ENCODE measurements at regions not wholly inside any gene's neighbourhood (a gene's known extent, or its start where the extent isn't known, plus 50 kb on each side); places are given as distances from the start of the nearest gene placed in this dataset.
"Not testable (repeated sequence)": the region's sequence is repeated elsewhere in the genome, so short reads cannot be mapped to it uniquely, and the experiment has no call there.

DNA sequence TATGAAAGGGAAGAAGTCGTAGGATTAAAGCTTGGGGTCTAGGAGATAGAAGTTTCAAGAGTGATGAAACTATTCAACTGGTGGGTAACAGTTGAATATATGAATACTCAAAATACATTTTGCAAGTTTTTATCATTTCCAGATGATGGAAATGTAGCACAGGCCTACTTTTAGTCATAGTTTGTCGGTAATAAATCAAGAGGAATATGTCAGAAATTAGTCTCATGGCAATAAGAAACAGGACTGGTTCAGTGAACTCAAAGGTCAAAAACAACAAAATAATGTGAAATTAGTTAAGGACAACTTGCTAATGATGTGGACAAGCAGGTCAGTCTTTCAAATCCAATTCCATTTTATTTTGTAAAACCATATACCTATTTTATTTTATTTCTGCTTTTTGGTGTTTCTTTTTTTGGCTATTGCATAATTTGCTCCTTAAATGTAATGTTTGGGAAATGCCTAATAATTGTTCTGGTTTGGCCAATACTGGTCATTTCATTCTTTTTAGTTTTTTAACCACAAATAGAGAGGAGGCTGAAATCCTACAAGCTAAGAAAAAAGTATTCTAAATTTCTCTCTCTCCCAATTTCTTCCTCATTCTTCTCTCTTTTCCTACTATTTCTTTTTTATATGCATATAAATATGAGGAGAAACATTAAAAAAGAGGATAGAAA lies 195.2 kb upstream of the ARHGEF26 start:
- no peak for DNase-seq (ENCODE audit: low read depth in 1 of 2, low spot score in 1 of 2)
- Histone ChIP-seq H3K4me3 (no peak overlapping the region), H3K4me1 (ENCODE audit: low read depth) (no peaks in the 10 kb centered on the region), H3K27ac (no peak overlapping the region), H3K27me3 (no peaks in the 10 kb centered on the region), H3K9me3 (ENCODE audit: low read depth) (no peaks in the 10 kb centered on the region), H3K36me3 (no peaks in the 10 kb centered on the region)
- TF ChIP-seq, protein P1, sequence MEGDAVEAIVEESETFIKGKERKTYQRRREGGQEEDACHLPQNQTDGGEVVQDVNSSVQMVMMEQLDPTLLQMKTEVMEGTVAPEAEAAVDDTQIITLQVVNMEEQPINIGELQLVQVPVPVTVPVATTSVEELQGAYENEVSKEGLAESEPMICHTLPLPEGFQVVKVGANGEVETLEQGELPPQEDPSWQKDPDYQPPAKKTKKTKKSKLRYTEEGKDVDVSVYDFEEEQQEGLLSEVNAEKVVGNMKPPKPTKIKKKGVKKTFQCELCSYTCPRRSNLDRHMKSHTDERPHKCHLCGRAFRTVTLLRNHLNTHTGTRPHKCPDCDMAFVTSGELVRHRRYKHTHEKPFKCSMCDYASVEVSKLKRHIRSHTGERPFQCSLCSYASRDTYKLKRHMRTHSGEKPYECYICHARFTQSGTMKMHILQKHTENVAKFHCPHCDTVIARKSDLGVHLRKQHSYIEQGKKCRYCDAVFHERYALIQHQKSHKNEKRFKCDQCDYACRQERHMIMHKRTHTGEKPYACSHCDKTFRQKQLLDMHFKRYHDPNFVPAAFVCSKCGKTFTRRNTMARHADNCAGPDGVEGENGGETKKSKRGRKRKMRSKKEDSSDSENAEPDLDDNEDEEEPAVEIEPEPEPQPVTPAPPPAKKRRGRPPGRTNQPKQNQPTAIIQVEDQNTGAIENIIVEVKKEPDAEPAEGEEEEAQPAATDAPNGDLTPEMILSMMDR (IDR thresholded peaks at IDR 0.05; ENCODE audit: low read depth, low read length), result no peak

DNA sequence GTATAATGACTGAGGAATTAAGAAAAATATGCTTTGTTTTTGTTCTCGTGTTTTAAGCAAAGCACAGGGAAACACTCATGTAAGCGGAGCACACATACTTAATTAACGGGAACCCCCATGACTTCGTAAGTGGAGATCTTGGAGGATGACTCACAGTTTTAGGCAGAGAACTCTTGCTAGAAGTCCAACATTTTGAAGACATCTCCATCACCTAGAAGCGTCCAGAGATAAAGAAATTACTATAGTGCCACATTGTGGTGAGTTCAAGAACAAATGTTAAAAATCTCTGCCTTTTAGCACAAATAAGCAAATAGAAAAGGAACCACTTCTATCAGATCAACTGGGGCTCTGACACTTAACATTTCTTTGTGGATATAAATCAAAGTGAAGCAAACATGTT lies 194.1 kb upstream of the ARHGEF26 start:
- Histone ChIP-seq H3K27me3 (no peaks in the 10 kb centered on the region), H3K4me3 (no peak overlapping the region), H3K4me1 (ENCODE audit: low read depth) (no peaks in the 10 kb centered on the region), H3K9me3 (ENCODE audit: low read depth) (no peaks in the 10 kb centered on the region), H3K36me3 (no peaks in the 10 kb centered on the region), H3K27ac (no peak overlapping the region)
- peak in 1 of 2 donors; percentile 83 for DNase-seq (ENCODE audit: low read depth in 1 of 2, low spot score in 1 of 2)
- TF ChIP-seq, protein P1 (IDR thresholded peaks at IDR 0.05; ENCODE audit: low read depth, low read length), result peak; percentile 33

DNA sequence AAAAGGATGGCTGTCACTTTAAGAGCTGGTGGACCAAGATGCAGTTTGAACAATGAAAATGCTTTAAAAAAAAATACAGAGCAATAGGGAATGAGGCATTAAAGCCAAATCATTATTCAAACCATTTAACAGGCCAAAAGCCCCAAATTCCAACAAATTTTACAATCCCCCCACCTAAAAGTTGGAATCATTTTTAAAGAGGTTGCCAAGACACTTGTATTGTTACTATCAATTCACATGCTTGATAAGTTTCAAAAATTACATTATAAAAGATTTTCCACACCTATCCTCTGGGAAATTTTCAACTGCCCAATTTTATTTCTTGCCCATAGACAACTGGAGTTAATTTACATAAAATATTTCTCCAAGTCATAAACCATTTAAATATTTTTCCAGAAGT lies 192.3 kb upstream of the ARHGEF26 start:
- no peaks in the 10 kb centered on the region for H3K36me3 ChIP-seq
- no peak overlapping the region for H3K4me3 ChIP-seq
- no peak for DNase-seq (ENCODE audit: low read depth in 1 of 2, low spot score in 1 of 2)

DNA sequence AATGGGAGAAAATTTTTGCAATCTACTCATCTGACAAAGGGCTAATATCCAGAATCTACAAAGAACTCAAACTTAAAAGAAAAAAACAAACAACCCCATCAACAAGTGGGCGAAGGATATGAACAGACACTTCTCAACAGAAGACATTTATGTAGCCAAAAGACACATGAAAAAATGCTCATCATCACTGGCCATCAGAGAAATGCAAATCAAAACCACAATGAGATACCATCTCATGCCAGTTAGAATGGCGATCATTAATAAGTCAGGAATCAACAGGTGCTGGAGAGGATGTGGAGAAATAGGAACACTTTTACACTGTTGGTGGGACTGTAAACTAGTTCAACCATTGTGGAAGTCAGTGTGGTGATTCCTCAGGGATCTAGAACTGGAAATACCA lies 187.7 kb upstream of the ARHGEF26 start:
- not testable (repeated sequence) for H3K4me3 ChIP-seq; DNase-seq (ENCODE audit: low read depth in 1 of 2, low spot score in 1 of 2); H3K27me3 ChIP-seq; H3K36me3 ChIP-seq; H3K4me1 ChIP-seq (ENCODE audit: low read depth); H3K9me3 ChIP-seq (ENCODE audit: low read depth); H3K27ac ChIP-seq

More for the DNA sequence above, 192.3 kb upstream of the ARHGEF26 start:
- Histone ChIP-seq H3K27ac (no peak overlapping the region), H3K27me3 (no peaks in the 10 kb centered on the region), H3K4me1 (ENCODE audit: low read depth) (no peaks in the 10 kb centered on the region), H3K9me3 (ENCODE audit: low read depth) (no peaks in the 10 kb centered on the region)
- TF ChIP-seq, protein P1 (IDR thresholded peaks at IDR 0.05; ENCODE audit: low read depth, low read length), result no peak

DNA sequence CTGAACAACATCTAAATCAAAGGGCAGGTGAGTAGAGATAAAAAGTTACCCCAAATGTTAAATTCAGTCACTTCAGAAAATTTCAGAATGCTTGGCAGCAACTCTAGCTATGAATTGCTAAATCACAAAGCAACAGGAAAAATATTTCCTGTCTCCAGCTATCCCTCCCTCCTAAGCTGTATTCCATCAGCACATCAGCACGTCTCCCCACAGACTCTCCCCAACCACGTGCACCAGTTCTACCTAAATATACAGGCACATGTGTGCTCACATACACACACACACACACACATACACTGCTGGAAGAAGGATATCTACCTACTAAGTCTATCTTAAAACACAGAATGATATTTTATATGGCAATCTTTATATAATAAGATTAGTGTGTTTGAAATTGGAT lies 177.1 kb upstream of the ARHGEF26 start:
- no peaks in the 10 kb centered on the region for H3K27me3 ChIP-seq
- H3K4me3 ChIP-seq, result no peak overlapping the region
- TF ChIP-seq, protein P1 (IDR thresholded peaks at IDR 0.05; ENCODE audit: low read depth, low read length), result no peak

DNA sequence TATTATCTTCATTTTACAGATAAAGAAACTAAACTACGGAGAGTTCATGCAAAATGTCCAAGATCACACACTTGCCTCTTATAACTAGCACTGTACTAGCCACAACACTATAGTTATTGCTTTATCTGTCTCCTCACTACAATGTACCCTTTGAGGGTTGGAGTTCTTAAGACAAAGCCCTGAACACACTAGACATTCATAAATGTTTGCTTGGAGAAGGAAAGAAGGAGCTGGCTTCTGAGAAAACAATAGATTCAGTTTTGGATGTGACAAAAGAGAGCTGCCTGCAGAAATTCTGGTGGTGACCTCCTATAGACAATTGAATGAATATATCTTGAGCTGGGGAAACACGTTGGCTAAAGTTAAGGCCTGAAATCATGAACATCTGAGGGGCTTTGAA lies 169.9 kb upstream of the ARHGEF26 start:
- H3K9me3 ChIP-seq (ENCODE audit: low read depth), result no peaks in the 10 kb centered on the region
- H3K36me3 ChIP-seq, result no peaks in the 10 kb centered on the region
- H3K4me3 ChIP-seq, result no peak overlapping the region
- DNase-seq (ENCODE audit: low read depth in 1 of 2, low spot score in 1 of 2), result no peak
- no peaks in the 10 kb centered on the region for H3K4me1 ChIP-seq (ENCODE audit: low read depth)
- H3K27me3 ChIP-seq, result no peaks in the 10 kb centered on the region
- TF ChIP-seq, protein P1 (IDR thresholded peaks at IDR 0.05; ENCODE audit: low read depth, low read length), result no peak
- H3K27ac ChIP-seq, result no peak overlapping the region

More for the DNA sequence above, 177.1 kb upstream of the ARHGEF26 start:
- Histone ChIP-seq H3K36me3 (no peaks in the 10 kb centered on the region), H3K4me1 (ENCODE audit: low read depth) (no peaks in the 10 kb centered on the region), H3K27ac (no peak overlapping the region), H3K9me3 (ENCODE audit: low read depth) (no peaks in the 10 kb centered on the region)
- peak in 1 of 2 donors; percentile 23 for DNase-seq (ENCODE audit: low read depth in 1 of 2, low spot score in 1 of 2)

Data from cardiac muscle cell (in vitro differentiated cells and primary cell).